GM13976 (cell line): ENCODE measurements at regions not wholly inside any gene's neighbourhood (a gene's known extent, or its start where the extent isn't known, plus 50 kb on each side); places are given as distances from the start of the nearest gene placed in this dataset.

ENCODE experiments used
- DNase-seq: peaks from one replicate; pipeline ENCODE4 v3.0.0; 2012; ENCODE audit warnings: low spot score
- CTCF ChIP-seq: IDR thresholded peaks from 2 replicates; pipeline ENCODE4 v1.5.1; 2012; ENCODE audit warnings: borderline replicate concordance, mild to moderate bottlenecking; ENCODE audit not compliant: insufficient read depth; ENCODE audit errors: extremely low read depth, missing control alignments, control extremely low read depth
- in situ Hi-C: fragments of 300-500 bp; cut with MboI; formaldehyde crosslinking; loops from one replicate; pipeline ENCODE4 v1.12.0; 2022; ENCODE audit warnings: low sequenced_read_pairs, mixed read lengths, inconsistent platforms; ENCODE audit not compliant: unreplicated experiment

- no peak for TF ChIP-seq CTCF
- no peak for DNase-seq
- in situ Hi-C loops = no loop called here
Observed at GRCh38 chr16:11492808-11493530, 93.8 kb downstream of the LITAF start.

- no peak for DNase-seq
- no peak for TF ChIP-seq CTCF
- in situ Hi-C loops = no loop called here
Observed at GRCh38 chr16:11493531-11493929, 93.2 kb downstream of the LITAF start.

- no peak for DNase-seq
- no peak for TF ChIP-seq CTCF
- in situ Hi-C loops = no loop called here
Observed at GRCh38 chr16:11494029-11494428, 92.7 kb downstream of the LITAF start.

GRCh38 chr16:11494433-11494832 is 92.3 kb downstream of the LITAF start:
- in situ Hi-C loops = no loop called here
- no peak for DNase-seq
- no peak for TF ChIP-seq CTCF

GRCh38 chr16:11495066-11495407 is 91.7 kb downstream of the LITAF start:
- DNase-seq = no peak
- in situ Hi-C loops = no loop called here
- no peak for TF ChIP-seq CTCF
